Anterior cingulate cortex (tissue), 58 donors: ENCODE measurements at regions not wholly inside any gene's neighbourhood (a gene's known extent, or its start where the extent isn't known, plus 50 kb on each side); places are given as distances from the start of the nearest gene placed in this dataset.

Experiments used
- DNase-seq, 58 donors: peaks; one replicate each; lab custom pipeline; 2025; lab: John Stamatoyannopoulos, UW

- DNase-seq, result no peak
Measured at GRCh38 chr3:109897734-109898133, 560.4 kb upstream of the DPPA4 start.

DNA sequence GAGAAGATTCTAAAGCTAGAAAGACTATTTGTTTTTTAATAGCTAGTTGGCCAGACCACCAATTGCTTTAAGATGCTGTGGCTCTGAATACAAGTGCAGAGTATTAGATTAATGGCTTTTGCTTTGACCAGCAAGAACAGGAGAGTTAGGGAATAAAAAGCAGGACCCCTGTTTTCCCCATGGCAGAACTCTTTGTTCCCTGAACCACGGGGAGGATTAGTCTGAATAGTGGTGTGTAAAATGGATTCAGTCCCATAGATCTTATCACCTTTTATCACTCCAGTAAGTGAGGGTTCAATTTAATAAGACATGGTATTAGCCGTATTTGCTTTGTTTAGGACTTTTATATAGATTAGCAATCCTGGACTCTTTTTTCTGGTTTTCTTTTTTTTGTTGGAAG lies 562.6 kb upstream of the DPPA4 start:
- no peak for DNase-seq

DNA sequence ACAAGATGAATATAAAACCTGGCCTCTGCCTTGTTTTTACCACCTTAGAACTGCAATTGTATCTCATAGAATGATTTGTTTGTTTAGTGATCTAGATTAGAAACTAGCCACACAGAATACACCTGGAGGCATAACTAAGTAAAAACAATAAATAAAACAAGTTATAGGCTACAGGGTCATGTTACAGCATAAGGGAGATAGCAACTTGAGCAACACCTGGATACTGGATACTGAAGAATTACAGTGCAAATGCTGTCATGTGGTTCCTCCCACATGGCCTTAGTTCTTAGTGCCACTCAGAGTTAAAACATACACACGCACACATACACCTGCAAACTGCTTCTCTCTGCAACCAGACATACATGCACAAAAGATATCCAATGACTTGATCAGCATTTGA lies 563.4 kb upstream of the DPPA4 start:
- DNase-seq, result no peak

- no peak for DNase-seq
Measured at GRCh38 chr3:109902549-109902948, 565.2 kb upstream of the DPPA4 start.

DNA sequence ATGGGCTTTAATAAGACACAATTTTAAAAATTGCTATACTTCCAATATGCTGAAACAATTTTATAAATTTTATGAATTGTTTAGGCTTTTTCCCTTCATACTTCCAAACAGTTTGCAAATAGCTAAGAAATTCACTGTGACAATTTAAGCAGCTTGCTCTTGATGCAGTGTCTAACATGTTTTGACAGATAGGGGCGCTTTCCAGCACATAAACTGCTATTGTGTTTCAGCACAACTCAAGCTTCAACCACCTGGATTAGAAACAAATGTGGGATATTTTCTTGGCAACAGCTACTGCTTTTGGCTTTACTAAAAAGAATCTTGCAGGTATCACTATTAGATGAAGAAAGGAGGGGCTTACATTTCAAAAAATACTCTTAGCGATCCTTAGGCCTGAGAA lies 565.8 kb upstream of the DPPA4 start:
- no peak for DNase-seq

DNA sequence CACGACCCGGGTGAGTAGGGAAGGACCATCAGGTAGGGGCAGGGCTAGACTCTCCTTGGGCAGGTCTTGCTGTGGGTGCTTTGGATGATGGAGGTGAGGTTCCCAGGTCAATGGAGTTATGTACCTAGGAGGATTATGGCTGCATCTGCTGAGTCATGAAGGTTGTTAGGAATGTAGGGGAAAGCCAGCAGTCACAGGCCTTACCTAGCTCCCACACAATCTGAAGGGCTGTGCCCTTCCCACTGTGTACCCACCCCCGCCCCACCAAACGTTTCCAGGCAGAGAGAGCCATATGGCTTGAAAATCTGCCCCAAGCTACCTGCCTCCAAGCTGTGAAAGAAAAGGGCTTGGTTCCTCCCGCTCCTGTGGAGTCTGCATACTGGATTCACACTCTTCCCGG lies 573.4 kb upstream of the DPPA4 start:
- DNase-seq, result no peak

DNA sequence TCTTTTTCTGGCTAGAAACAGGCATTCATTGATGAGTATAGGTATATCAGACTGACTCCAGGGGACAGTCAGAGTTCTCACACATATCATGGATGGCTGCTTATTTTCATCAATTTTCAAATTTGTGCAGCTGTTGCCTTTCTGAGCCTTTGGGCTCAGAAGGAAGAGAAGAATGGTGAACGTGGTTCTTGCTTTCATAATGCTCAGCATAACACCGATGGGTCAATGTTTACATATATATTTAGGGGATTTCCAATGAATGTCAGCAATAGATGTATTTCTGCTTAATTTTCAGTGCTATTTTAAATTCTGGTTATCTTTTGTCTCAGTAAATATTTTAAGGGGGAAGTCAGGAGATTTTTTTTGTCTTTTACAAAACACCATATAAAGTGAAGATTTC lies 581.4 kb upstream of the DPPA4 start:
- DNase-seq, result no peak

DNA sequence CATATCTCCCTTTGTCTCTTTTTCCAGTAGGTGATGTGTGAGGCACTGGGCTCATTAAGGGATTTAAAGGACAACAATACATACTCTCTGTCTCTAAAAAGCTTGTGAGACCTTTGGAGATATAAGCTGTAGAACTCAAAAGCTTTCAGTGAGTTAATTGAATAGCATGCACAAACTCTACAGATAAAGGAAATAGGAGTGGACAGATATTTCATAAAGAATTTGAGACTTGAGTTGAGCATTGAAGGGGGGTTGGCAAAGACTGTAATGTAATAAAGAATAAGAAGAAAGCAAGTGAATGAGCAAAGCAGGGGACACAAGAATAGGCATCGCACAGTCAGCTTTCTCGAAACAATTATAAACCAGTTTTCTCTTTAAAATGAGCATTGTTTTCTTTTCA lies 583.4 kb upstream of the DPPA4 start:
- DNase-seq, result no peak

DNA sequence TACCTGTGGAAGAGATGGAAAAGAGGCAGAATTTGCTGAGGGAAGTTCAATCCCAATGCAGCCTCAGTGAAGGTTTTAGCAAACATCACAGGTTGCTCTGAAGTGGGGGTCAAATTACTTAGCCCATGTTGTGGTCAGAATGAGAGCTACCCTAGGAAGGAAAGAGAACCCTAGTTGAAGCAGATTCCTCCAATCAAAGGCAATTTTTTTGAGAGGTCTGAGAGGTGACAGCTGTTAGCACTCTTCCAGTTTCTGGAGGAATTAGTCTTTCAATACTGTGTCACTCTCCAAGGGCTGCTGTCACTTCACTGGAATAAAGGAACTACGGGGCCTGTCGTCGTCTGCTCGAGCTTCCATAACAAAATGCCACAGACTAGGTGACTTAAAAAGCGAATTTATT lies 584.2 kb upstream of the DPPA4 start:
- no peak for DNase-seq

- no peak for DNase-seq
Measured at GRCh38 chr3:109922856-109923255, 585.5 kb upstream of the DPPA4 start.

- DNase-seq, result no peak
Measured at GRCh38 chr3:109923431-109923830, 586.1 kb upstream of the DPPA4 start.

DNA sequence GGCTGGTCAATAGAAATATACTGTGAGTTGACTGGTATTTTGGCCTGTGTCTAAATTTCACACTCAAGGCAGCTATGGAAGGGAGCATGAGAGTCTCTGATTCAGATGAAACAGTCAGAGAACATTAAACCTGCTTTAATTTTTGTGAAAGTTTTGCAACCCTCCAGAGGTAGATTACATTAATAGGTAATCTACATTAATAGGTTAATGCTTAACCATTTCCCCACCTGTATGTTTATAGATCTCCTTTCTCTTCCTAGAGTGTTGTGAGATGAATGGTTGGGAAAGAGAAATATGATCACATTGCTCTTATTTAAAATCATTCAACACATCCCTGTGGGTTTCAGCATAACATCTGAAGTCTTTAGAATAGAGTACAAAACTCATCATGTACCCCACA lies 586.9 kb upstream of the DPPA4 start:
- no peak for DNase-seq

GRCh38 chr3:109926376-109926775 lies 589.0 kb upstream of the DPPA4 start:
- DNase-seq, result no peak

- DNase-seq, result no peak
Measured at GRCh38 chr3:109927161-109927560, 589.8 kb upstream of the DPPA4 start.

DNA sequence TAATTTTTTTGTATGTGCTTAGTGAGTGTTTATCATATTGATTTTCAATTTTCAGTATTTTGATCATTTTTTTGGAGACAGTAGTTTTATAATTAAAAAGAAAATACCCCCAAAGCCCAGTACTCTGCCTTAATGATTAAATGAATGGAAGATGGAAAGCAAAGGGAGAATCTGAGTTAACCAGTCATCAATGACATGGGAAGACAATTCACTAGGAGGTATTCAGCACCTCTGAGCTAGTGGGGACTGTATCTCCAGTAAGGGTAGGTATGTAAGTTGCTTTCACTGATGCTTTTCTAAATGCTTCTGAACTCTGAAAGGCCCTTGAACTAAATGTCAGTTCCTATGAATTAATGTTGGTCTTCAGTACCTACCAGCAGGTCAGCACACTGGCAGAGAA lies 590.4 kb upstream of the DPPA4 start:
- DNase-seq, result no peak

DNA sequence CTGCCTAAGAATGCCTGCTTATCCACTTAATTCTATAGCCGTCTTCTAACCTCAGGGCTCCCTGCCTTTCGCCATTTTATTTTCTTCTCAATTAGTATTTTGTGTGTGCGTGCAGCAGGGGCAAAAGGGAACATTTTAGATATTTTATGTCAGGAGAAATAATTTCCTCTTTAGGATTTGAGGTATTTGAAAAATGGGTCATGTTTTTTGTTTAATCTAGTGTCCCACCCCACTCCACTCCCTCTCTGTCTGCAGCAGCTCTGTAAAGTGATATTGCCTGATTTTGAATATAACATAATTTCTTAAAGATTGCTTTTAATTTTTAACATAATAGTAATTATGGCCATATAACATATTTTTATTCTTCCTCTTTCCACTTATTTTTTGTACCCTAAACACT lies 593.2 kb upstream of the DPPA4 start:
- no peak for DNase-seq

DNA sequence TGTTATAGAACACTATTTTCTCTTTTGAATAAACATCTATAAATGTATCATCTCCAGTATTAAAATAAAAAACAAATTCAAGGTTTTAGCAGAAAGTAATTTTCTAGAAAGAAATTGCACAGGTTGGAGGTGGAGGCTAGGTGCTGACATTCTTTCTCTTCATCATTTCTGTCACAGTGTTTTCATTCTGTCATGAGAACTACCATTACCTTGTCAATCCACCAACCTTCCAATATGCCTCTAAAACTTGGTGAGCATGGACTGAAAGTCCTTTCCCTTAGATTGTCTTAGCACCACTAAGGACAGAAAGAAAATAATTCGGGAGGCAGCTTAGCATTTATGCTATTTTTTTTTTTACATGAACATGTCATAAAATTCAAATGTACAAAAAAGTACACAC lies 596.2 kb upstream of the DPPA4 start:
- no peak for DNase-seq

DNA sequence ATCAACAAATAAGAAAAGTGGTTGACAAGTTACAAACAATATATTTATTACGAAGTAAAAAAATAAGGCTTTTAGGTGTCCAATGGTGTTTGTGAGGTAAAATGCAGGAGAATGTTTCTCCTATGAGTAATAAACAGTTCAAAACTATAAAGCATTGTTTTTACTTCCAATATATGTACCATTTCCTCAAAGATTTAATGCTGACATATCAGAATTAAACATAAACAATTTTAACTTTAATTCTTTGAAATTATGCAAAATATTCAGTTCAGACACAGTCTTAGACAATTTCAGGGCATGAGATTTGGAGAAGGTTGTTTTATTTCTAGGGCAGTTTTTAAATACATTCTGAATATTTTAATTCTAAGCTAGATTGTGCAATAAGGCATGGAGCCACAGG lies 602.5 kb upstream of the DPPA4 start:
- DNase-seq, result no peak

DNA sequence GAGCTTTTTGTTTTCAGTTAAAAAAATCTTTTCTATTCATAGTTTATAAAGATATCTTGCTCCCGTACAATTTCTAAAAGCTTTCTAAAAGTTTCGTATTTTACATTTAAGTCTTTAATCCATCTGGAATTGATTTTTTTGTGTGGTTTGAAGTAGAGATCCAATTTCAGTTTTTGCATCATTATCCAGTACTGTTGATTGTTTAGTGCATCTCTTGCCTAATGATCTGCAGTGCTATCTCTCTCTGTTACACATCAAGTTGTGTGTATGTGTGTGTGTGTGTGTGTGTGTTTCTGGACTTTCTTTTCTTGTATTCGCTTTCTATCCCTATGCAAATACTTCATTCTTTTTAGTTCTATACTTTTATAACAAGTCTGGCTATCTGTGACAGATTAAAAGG lies 605.8 kb upstream of the DPPA4 start:
- DNase-seq, result no peak

DNA sequence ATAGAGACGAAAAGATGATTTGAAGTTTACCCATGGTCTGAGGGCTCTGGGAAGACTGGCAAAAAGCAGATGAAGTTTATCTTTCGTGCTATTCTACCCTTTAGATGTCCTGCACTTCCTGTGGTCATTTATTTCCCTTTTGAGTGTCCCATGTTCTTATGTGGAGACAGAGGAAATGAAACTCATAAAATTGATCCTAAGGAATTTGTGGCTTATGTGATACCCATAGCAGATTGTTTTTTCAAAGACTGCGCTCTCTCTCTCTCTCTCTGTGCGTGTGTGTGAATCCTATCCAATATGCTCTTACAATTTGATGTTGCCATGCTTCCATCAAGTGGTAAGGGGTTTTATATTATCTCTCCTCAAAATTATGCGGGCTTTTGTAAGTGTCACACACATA lies 607.5 kb upstream of the DPPA4 start:
- no peak for DNase-seq

DNA sequence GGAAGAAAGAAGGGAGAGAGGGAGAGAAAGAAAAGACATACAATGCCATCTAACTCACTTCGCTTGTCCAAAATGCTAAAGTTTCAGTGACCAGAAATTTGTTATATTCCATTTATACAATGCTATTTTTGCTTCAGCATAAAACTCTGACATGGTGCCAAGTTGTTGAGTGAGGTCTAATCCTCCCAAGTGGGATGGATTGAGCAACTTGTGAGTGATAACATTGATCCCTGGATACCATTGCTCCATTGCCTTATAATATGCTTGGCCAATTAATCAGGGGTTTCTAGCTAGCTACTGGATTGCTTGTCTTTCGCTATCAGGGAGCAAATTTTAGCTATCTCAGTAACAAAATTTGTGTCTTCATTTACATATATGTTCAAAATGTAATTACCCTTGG lies 615.6 kb upstream of the DPPA4 start:
- no peak for DNase-seq

GRCh38 chr3:109963831-109964230 lies 626.5 kb upstream of the DPPA4 start:
- DNase-seq, result no peak

DNA sequence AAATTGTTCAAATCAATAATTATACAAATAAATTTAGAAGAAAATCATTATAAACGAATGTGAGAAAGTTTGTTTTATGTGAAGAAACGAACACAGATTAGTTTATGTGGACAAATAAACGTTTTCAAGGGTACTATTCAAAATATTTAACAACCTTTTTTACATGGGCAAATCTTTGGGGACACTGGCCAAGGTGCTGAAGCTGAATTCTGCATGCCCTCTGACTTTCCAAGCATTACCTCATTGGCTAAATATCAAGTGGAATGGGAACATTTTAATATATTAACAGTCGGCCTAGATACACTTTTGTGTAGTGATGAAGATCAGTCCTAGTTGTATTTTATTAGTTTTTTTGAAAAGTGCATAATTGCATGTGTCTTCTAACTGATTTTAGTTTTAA lies 636.4 kb upstream of the DPPA4 start:
- DNase-seq, result no peak

DNA sequence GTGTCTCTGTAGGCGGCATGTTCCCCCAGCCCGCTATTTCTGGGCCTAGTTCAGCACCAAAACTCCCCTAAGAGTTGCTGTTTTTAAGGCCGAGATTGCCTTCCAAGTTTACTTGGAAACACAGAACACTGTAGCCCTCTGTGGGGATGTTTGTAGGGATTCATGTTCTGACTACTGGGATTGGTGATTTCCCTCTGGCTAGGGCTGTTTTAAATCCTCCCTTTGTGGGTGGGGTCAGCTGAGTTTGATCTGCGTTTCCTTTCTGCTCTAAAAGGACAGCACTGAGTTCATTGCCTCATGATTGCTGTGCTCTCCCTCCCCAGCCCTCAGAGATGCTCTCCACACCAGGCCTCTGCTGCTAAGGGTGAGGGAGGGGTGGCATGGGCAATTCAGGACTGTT lies 640.6 kb upstream of the DPPA4 start:
- DNase-seq, result no peak
